Mucosa of rectum (tissue), 2 donors: ENCODE measurements at regions not wholly inside any gene's neighbourhood (a gene's known extent, or its start where the extent isn't known, plus 50 kb on each side); places are given as distances from the start of the nearest gene placed in this dataset.

Experiments used
- H3K27ac ChIP-seq, 2 donors: one replicate each; pipeline ENCODE4 v1.7.0; 2013; ENCODE audit warnings: inconsistent platforms in 2 of 2, low read depth in 2 of 2, low read length in 2 of 2
- H3K27me3 ChIP-seq, 2 donors: one replicate each; pipeline ENCODE4 v1.7.0; 2013; ENCODE audit warnings: low read length in 2 of 2; ENCODE audit not compliant: control insufficient read depth in 2 of 2, insufficient read depth in 2 of 2
- H3K36me3 ChIP-seq, 2 donors: one replicate each; pipeline ENCODE4 v1.7.0; 2013; ENCODE audit warnings: low read length in 2 of 2; ENCODE audit not compliant: control insufficient read depth in 2 of 2, insufficient read depth in 2 of 2
- H3K4me1 ChIP-seq, 2 donors: one replicate each; pipeline ENCODE4 v1.7.0; 2013; ENCODE audit warnings: low read length in 2 of 2, mild to moderate bottlenecking in 1 of 2; ENCODE audit not compliant: control insufficient read depth in 2 of 2, insufficient read depth in 2 of 2
- H3K4me3 ChIP-seq, 2 donors: one replicate each; pipeline ENCODE4 v1.7.0; 2013; ENCODE audit warnings: low read length in 2 of 2
- H3K9ac ChIP-seq, 2 donors: one replicate each; pipeline ENCODE4 v1.7.0; 2013; ENCODE audit warnings: low read length in 2 of 2, low read depth in 1 of 2, mild to moderate bottlenecking in 1 of 2
- H3K9me3 ChIP-seq, 2 donors: one replicate each; pipeline ENCODE4 v1.7.0; 2013; ENCODE audit warnings: low read length in 2 of 2; ENCODE audit not compliant: control insufficient read depth in 2 of 2
- donor health status: healthy.
- donor health status: Normal muscosa, but diverticular disease.

DNA sequence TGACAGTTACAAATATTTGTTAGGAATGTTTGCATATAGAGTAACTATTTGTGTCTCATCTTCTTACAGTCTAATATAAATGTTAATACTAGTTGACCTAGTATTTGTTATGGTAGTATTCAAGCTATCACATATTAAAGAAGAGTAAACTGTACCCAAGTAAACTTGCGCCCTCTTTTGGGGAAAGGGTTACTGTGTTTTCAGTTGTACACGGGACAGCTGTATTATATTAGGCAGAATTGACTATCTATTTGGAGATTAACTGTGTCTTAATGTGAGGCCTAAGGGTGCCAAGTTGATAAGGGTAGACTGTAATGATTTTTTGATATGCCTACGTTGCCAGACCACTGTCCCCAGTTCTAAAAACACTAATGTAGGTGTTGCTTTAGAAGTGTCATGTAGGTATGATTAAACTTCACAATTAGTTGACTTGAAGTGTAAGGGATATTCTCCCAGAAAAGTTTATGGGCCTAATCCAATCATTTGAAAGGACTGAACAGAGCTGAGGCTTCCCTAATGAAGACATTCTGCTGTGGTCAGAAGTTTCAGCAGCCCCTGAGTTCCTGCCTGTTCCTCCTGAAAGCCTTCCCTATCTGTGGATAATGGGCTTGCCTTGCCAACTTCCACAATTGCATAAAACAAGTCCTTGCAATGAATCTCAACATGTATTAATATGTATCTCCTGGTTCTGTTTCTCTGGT lies 172.8 kb upstream of the CXCL13 start:
- H3K4me3 ChIP-seq = no peak overlapping the region
- H3K4me1 ChIP-seq = no peaks in the 10 kb centered on the region

DNA sequence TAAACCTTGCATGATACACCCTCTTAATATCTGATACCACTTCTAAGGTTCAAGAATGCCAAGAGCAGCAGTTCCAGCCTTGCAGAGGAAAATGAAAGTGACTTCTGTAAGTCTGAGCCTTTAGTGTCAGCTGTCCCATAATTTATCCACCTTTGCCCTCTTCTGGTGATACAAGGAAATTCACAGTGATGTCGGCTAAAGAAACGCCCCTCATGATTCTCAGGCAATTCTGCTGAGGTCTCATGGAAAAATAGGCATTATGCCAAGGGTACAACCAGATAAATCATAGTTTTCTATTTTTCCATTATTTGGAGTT lies 172.2 kb upstream of the CXCL13 start:
- Histone ChIP-seq H3K4me1 (no peaks in the 10 kb centered on the region), H3K27me3 (no peaks in the 10 kb centered on the region), H3K9me3 (no peaks in the 10 kb centered on the region), H3K9ac (no peak overlapping the region), H3K36me3 (no peaks in the 10 kb centered on the region), H3K27ac (no peak overlapping the region), H3K4me3 (no peak overlapping the region)

More for the DNA sequence above, 172.8 kb upstream of the CXCL13 start:
- H3K27me3 ChIP-seq = no peaks in the 10 kb centered on the region
- no peak overlapping the region for H3K9ac ChIP-seq
- no peaks in the 10 kb centered on the region for H3K9me3 ChIP-seq
- H3K27ac ChIP-seq = no peak overlapping the region
- no peaks in the 10 kb centered on the region for H3K36me3 ChIP-seq

DNA sequence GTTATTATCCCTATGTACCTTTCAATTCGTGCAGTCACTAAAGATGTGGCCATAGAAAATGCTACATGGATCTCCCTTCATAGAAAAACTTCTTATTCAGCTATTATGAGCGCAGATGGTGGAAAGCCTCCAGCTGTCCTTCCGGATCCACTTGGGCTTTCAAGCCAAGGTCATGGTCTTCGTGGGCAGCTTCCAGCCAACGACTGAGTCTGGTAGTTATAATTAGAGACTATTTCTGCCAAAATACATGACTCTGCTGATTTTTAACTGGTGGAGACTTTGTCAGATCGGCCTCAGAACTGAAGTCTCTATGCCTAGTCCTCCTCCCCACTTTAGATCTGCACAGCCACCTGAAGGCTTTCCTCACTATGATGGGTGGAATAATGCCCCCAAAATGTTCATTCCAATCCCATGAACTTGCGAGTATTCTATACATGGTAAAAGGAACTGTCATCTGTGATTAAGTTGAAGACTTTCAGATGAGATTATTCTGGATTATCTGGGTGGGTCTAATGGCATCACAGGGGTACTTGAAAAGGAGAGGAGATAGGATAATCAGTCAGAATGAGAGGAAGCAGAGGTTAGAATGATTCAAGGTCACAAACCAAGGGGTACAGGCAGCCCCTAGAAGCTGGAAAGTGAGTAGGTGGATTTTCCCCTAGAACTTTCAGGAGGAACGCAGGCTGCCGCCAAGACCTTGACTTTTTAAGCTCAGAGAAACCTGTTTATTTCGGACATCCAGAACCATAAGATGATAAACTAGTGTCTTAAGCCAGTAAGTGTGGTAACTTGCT lies 171.1 kb upstream of the CXCL13 start:
- H3K4me1 ChIP-seq = no peaks in the 10 kb centered on the region
- no peaks in the 10 kb centered on the region for H3K36me3 ChIP-seq
- H3K27ac ChIP-seq = no peak overlapping the region
- H3K9ac ChIP-seq = no peak overlapping the region
- H3K27me3 ChIP-seq = no peaks in the 10 kb centered on the region
- no peak overlapping the region for H3K4me3 ChIP-seq
- no peaks in the 10 kb centered on the region for H3K9me3 ChIP-seq

DNA sequence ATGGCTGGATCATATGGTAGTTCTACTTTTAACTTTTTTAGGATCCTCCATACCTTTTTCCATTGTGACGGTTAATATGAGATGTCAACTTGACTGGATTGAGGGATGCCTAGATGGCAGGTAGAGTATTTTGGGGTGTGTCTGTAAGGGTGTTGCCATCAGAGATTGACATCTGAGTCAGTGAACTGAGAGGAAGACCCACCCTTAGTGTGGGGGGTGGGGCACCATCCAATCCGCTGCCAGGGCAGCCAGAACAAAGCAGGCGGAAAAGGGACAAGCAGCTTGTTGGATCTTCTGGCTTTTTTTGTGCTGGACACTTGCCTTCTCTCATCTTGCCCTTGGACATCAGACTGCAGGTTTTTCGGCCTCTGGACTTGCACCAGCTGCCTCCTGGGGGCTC lies 168.5 kb upstream of the CXCL13 start:
- Histone ChIP-seq H3K27ac (no peak overlapping the region), H3K27me3 (no peaks in the 10 kb centered on the region), H3K36me3 (no peaks in the 10 kb centered on the region)

DNA sequence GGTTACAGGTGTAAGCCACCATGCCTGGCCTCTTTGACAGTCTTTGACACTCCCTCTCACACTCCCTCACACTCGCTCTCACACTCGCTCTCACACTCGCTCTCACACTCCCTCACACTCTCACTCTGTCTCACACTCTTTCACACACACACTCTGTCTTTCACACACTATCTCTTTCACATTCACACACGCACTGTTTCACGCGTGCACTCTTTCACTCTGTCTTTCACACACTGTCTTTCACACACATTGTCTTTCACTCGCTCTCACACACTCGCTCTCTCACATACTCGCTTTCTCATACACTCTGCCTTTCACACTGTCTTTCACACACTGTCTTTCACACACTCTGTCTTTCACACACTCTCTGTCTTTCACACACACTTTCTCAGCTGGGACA lies 167.1 kb upstream of the CXCL13 start:
- Histone ChIP-seq H3K4me1 (no peaks in the 10 kb centered on the region), H3K27ac (no peak overlapping the region), H3K27me3 (no peaks in the 10 kb centered on the region), H3K9me3 (no peaks in the 10 kb centered on the region), H3K4me3 (no peak overlapping the region), H3K36me3 (no peaks in the 10 kb centered on the region), H3K9ac (no peak overlapping the region)

More for the DNA sequence above, 168.5 kb upstream of the CXCL13 start:
- H3K9ac ChIP-seq = no peak overlapping the region
- H3K9me3 ChIP-seq = no peaks in the 10 kb centered on the region
- no peak overlapping the region for H3K4me3 ChIP-seq
- no peaks in the 10 kb centered on the region for H3K4me1 ChIP-seq

DNA sequence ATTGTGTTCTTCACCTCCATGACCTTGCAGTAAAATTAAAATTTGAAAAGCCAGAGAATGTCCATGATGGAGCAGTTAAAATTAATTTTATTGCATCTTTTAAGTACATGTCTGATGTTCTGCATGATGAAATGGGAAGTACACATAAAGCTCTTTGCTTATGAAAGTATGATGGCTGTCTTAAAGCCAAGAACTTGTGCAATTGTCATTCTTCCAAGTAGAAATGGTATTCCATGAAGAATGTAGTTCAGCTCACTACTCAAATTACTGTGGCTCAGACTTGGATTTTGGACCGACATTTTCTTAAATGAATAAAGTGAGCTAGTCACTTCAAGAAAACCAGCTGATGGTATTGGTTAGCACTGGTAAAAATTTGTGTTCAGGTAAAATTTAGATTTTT lies 161.7 kb upstream of the CXCL13 start:
- Histone ChIP-seq H3K9ac (no peak overlapping the region), H3K36me3 (no peaks in the 10 kb centered on the region), H3K9me3 (no peaks in the 10 kb centered on the region), H3K27me3 (no peaks in the 10 kb centered on the region), H3K4me1 (no peaks in the 10 kb centered on the region), H3K27ac (no peak overlapping the region), H3K4me3 (no peak overlapping the region)

DNA sequence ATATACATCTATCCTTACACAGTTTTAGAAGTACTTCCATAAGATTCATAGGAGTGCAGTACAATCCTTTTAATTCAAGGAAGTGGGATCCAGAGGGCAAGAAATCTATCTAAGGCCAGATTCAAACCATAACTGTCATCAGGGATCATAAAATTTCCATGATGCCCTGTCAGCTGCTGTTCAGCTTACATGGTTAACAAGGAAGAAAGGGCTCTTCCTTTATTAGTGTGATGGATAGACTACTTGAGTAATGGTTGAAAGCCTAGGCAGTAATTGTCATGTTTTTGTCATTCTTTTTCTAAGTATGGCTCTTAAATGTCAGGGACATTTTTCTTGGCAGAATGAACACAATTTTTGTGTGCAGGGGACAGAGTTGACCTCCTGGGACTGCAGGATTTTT lies 159.8 kb upstream of the CXCL13 start:
- no peak overlapping the region for H3K27ac ChIP-seq
- H3K27me3 ChIP-seq = no peaks in the 10 kb centered on the region

DNA sequence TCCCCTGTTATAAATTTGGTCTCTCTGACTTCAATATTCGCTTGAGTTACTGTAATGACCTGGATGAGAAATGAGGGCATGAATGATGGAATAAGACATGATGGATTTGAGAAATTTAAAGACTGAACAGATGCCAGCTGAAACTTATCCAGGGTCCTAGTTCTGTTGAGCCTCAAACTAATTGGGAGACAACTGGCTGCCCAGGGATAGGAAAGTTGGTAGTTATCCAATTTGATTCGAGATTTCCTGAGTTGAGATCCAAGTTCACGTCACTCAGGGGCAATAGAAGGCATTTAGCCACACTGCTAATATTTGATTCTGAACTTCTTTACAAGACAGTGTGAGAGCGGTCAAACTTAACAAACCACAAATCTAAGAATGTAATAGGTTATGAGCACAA lies 159.0 kb upstream of the CXCL13 start:
- no peak overlapping the region for H3K27ac ChIP-seq
- H3K36me3 ChIP-seq = no peaks in the 10 kb centered on the region
- no peak overlapping the region for H3K9ac ChIP-seq
- no peaks in the 10 kb centered on the region for H3K4me1 ChIP-seq
- no peaks in the 10 kb centered on the region for H3K27me3 ChIP-seq
- H3K4me3 ChIP-seq = no peak overlapping the region
- no peaks in the 10 kb centered on the region for H3K9me3 ChIP-seq

More for the DNA sequence above, 159.8 kb upstream of the CXCL13 start:
- no peaks in the 10 kb centered on the region for H3K4me1 ChIP-seq
- H3K9ac ChIP-seq = no peak overlapping the region
- no peaks in the 10 kb centered on the region for H3K9me3 ChIP-seq
- no peaks in the 10 kb centered on the region for H3K36me3 ChIP-seq
- no peak overlapping the region for H3K4me3 ChIP-seq

DNA sequence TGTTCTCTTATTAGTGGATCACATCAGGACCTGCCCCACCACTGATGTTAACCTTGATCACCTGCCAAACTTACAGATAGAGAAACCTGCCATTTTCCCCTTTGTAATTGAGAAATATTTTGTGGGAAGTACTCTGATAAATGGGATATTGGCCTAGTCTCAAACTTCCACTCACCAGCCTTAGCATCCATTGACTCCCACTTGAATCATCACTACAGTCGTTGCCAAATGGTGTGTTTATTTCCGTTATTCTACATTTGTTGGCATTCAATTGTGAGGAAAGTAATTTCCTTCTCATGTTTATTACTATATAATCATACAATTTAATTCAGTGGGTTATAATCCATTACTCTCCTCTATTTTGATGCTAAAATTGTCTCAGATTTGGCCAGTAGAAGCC lies 156.4 kb upstream of the CXCL13 start:
- Histone ChIP-seq H3K4me3 (no peak overlapping the region), H3K9me3 (no peaks in the 10 kb centered on the region), H3K27me3 (no peaks in the 10 kb centered on the region), H3K27ac (no peak overlapping the region), H3K4me1 (no peaks in the 10 kb centered on the region), H3K9ac (no peak overlapping the region), H3K36me3 (no peaks in the 10 kb centered on the region)

DNA sequence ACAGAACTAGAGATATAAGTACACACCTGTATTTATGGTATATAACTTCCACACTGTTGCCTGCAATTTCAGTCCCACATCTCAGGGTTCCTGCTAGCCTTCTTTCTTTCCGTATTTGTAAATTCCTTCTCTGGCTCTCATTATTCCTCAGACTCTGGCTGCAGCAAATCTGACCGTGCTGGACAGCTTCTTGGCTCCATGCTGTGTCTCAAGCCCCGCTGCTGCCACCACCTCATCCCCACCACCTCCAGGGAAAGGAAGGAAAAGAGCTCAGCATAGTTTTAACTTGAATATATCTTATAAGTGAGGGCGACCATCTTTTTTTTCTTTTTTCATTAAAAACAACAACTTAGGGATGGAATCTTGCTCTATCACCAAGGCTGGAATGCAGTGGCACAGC lies 155.6 kb upstream of the CXCL13 start:
- no peak overlapping the region for H3K27ac ChIP-seq
- no peak overlapping the region for H3K9ac ChIP-seq
- H3K27me3 ChIP-seq = no peaks in the 10 kb centered on the region
- H3K36me3 ChIP-seq = no peaks in the 10 kb centered on the region
- H3K4me1 ChIP-seq = no peaks in the 10 kb centered on the region
- H3K4me3 ChIP-seq = no peak overlapping the region
- no peaks in the 10 kb centered on the region for H3K9me3 ChIP-seq
